Smooth muscle cell of the brain vasculature (primary cell): ENCODE measurements at regions not wholly inside any gene's neighbourhood (a gene's known extent, or its start where the extent isn't known, plus 50 kb on each side); places are given as distances from the start of the nearest gene placed in this dataset.

Experiments
- DNase-seq: peaks from one replicate; pipeline ENCODE4 v3.0.0-alpha.2; 2012; ENCODE audit warnings: low read depth, low spot score

DNA sequence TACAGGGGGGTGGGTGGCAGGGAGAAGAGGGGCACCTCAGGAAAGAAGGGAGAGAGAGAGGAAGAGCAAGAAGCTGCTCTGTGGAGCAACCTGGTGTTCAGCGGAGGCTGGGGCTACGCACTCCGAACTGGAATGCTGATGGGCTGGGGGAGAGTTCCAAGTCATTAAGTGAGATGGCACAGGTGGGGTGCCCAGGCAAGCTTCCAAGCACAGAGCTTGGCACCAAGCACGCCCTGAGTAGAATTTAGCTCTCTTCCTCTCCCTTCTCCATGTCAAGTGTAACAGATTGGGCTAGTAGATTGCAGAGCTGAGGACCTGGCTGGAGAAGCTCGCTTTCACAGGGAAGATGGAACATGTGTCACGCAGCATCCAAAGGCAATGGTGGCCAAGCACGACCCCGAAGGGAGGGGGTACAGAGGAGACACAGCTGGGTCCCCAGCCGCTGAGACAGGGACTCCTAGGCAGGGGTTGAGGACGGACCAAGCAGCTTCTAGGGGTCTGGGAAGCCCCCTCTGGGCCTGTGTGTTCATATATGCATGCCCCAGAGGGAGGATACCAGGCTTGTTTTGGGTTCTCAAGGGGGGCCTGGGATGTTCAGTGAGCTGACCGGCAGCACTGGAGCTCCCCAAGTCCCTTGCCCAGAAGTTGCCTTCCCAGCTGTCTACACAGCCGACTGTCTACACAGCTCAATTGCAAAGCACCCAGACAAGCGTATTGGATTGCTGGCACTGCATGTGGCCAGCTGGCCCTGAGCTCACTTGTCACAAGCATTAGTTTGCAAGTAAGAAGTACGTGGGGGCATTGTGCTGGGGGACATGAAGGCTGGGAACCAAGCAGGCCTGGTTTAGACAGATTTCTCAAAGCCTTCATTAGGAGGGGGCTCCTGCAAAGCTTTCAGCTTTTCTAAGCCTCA, 247.8 kb downstream of the ENGASE start:
- no peak for DNase-seq

- no peak for DNase-seq
Measured at GRCh38 chr17:79320331-79320730, 245.7 kb downstream of the ENGASE start.

GRCh38 chr17:79317916-79318315, 243.3 kb downstream of the ENGASE start:
- no peak for DNase-seq

GRCh38 chr17:79316805-79317204, 242.2 kb downstream of the ENGASE start:
- DNase-seq: no peak

DNA sequence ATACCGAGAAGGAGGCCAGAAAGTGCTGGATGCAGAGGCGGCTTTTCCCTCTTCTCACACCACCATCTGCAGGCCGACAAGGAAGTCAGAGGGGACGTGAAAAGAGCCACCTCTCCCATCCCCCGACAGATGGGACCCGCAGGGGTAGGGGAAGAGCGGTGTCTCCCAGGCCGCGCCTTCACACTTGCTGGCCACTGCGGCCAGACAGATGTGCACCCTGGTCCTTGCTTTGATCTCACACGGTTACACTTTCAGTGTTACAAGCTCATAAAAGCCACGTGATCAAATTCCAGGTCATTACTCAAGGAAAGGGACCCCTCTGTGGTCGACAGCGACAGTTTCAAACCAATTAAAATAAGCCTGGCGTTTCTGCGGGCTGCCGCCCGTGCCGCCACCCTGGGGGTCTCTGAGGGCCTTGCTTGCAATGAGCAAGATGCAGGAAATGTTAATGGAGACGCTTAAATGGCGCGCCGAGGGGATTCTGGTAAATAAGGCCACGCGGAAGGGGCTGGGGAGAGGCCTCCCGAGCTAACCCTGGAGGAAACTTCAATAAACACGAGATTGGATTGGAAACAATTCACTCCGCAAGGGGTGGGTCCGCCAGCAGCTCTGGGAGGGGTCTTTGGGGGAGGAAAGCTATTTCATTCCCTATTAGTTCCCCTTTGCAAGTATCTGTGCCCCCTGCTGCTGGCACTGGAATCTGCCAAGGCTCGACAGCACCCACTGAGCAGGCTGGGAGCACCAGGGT, 240.9 kb downstream of the ENGASE start:
- no peak for DNase-seq

DNA sequence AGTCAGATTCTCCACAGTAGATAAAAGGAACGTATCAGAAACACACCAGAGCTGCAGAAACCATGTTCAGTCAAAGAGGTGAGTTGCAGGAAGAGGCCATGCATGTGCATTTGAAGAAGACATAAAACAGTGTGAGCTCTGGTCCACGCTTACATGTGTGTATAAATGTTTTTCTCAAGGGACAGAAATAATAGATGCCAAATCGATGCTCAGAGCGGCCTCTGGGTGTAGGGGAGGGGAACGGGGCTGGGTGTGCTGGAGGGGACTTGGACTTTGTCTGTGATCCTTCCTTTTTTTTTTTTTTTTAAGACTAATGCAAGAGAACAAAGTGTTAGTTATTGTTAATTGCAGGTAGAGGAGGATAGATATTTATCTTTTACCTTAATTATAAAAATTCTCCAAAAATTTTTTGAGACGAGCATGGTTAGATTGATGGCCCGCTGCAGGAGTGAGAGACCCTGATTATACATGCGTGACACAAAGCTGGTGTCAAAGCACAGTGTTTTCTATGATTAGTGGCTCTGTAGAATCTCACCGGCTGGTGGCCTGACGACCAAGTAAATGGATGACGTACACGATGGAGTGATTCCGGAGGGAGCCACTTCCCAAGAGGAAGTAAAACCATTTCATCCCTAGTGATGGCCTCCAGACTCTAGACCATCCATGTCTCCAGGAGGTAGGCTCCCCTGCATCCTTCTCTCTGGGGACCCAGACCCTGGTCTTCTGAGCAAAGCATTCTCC, 240.2 kb downstream of the ENGASE start:
- no peak for DNase-seq

DNA sequence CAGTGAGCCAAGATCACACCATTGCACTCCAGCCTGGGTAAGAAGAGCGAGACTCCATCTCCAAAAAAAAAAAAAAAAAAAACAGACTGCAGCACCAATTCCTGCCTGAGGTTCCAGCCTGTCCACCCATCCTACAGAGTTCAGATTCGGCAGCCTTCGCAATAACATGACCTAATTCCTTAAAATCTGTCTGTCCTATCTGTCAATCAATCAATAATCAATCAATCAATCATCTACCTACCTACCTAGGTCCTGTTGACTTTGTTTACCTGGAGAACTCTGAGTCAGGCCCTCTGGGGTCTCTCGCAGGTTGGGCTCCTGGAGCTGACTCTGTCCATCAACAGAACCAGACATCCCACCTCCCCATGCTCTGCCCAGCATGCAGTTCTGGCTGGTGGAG, 236.7 kb downstream of the ENGASE start:
- no peak for DNase-seq

- DNase-seq: no peak
Measured at GRCh38 chr17:79306424-79307318, 232.0 kb downstream of the ENGASE start.

- no peak for DNase-seq
Measured at GRCh38 chr17:79305768-79306423, 231.3 kb downstream of the ENGASE start.

DNA sequence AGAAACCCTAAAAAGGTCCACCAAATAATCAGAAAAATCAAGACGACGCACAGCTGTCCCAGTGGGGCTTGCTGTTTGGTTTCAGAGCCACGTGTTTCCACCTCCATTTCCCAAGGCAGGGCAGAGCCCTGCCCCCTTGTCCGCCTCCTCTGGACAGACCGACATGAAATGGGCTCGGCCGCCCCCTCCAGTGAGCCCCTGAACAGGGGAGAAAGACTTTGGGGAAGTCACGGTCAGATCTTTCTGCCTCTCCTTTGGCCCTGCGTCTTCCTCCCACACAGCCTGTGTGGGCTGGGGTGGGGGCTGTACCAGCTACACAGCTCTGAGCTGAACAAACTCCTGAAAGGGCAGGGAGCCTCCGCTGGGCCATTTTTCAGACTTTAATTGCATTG, 230.7 kb downstream of the ENGASE start:
- DNase-seq: no peak

- no peak for DNase-seq
Measured at GRCh38 chr17:79304884-79305283, 230.3 kb downstream of the ENGASE start.

- DNase-seq: no peak
Measured at GRCh38 chr17:79303641-79304205, 229.1 kb downstream of the ENGASE start.

GRCh38 chr17:79301469-79301868, 226.8 kb downstream of the ENGASE start:
- DNase-seq: no peak

GRCh38 chr17:79299349-79299748, 224.7 kb downstream of the ENGASE start:
- DNase-seq: no peak

GRCh38 chr17:79298799-79299198, 224.2 kb downstream of the ENGASE start:
- DNase-seq: no peak

GRCh38 chr17:79296243-79296642, 221.6 kb downstream of the ENGASE start:
- no peak for DNase-seq

- DNase-seq: no peak
Measured at GRCh38 chr17:79295307-79295706, 220.7 kb downstream of the ENGASE start.

DNA sequence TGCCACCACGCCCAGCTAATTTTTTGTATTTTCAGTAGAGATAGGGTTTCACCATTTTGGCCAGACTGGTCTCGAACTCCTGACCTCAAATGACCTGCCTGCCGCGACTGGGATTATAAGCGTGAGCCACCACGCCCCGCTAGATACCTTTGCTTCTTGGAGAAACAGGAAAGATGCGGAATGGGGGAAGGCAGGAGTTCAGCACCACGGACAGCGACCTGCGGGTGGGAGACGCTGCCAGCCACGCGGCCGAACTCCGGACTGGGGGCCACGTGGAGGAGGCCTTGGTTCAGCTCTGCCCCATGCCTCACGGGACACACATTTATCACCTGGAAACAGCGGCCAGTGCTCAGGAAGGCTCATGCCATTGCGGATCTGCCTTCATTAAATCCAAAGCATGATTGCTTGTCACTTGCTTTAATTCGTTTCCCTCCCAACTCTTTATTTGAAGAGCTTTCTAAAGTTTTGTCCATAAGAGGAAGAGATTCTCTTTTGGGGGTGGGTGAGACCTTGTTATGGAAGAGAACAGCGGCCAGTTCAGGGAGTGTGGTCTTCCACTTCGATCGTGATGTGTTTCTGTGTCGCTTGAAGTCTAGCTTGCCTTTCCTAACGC, 219.9 kb downstream of the ENGASE start:
- DNase-seq: no peak

DNA sequence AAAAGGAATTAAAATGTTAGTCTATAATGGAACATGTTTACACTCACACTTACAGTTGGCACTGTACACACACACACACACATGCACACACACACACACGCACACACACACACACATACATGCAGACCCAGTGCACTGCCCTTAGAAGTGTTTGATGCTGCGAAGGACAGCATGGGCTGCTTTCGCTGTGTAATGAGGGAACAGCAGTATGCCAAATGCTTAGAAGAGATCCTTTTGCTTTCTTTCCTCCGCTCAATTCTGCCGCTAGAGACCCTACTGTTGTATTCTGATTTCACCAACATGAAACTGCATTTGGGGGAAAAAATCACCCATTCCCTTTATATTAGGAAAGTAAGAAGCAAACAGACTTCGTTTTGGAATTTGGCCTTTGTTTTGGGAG, 217.9 kb downstream of the ENGASE start:
- no peak for DNase-seq

- no peak for DNase-seq
Measured at GRCh38 chr17:79291391-79291790, 216.8 kb downstream of the ENGASE start.
